ENCODE measurements at regions not wholly inside any gene's neighbourhood (a gene's known extent, or its start where the extent isn't known, plus 50 kb on each side); places are given as distances from the start of the nearest gene placed in this dataset.
"Not testable (repeated sequence)": the region's sequence is repeated elsewhere in the genome, so short reads cannot be mapped to it uniquely, and the experiment has no call there.

GRCh38 chr18:76307293-76307690 lies 187.8 kb downstream of the ZNF516 start:
- no peak for DNase-seq (ENCODE audit: low read depth)

GRCh38 chr18:76306685-76307292 lies 188.3 kb downstream of the ZNF516 start:
- no peak for DNase-seq (ENCODE audit: low read depth)

GRCh38 chr18:76285866-76286265 lies 209.2 kb downstream of the ZNF516 start:
- no peak for DNase-seq (ENCODE audit: low read depth)

- DNase-seq (ENCODE audit: low read depth), result no peak
Measured at GRCh38 chr18:76281565-76281964, 213.5 kb downstream of the ZNF516 start.

GRCh38 chr18:76277801-76278200 lies 217.2 kb downstream of the ZNF516 start:
- DNase-seq (ENCODE audit: low read depth), result no peak

GRCh38 chr18:76275727-76276313 lies 219.2 kb downstream of the ZNF516 start:
- DNase-seq (ENCODE audit: low read depth), result no peak

- no peak for DNase-seq (ENCODE audit: low read depth)
Measured at GRCh38 chr18:76274468-76275289, 220.4 kb downstream of the ZNF516 start.

GRCh38 chr18:76273956-76274355 lies 221.1 kb downstream of the ZNF516 start:
- no peak for DNase-seq (ENCODE audit: low read depth)

GRCh38 chr18:76273036-76273545 lies 222.0 kb downstream of the ZNF516 start:
- no peak for DNase-seq (ENCODE audit: low read depth)

GRCh38 chr18:76267423-76267822 lies 227.6 kb downstream of the ZNF516 start:
- DNase-seq (ENCODE audit: low read depth), result not testable (repeated sequence)

- no peak for DNase-seq (ENCODE audit: low read depth)
Measured at GRCh38 chr18:76266236-76266991, 228.6 kb downstream of the ZNF516 start.

GRCh38 chr18:76265497-76266235 lies 229.4 kb downstream of the ZNF516 start:
- no peak for DNase-seq (ENCODE audit: low read depth)

- DNase-seq (ENCODE audit: low read depth), result no peak
Measured at GRCh38 chr18:76264876-76265250, 230.2 kb downstream of the ZNF516 start.

GRCh38 chr18:76264198-76264875 lies 230.7 kb downstream of the ZNF516 start:
- DNase-seq (ENCODE audit: low read depth), result no peak

- no peak for DNase-seq (ENCODE audit: low read depth)
Measured at GRCh38 chr18:76263046-76264005, 231.7 kb downstream of the ZNF516 start.

- DNase-seq (ENCODE audit: low read depth), result no peak
Measured at GRCh38 chr18:76260941-76261472, 234.0 kb downstream of the ZNF516 start.

GRCh38 chr18:76259711-76260110 lies 235.3 kb downstream of the ZNF516 start:
- no peak for DNase-seq (ENCODE audit: low read depth)

GRCh38 chr18:76259096-76259495 lies 235.9 kb downstream of the ZNF516 start:
- no peak for DNase-seq (ENCODE audit: low read depth)

- no peak for DNase-seq (ENCODE audit: low read depth)
Measured at GRCh38 chr18:76258209-76258608, 236.8 kb downstream of the ZNF516 start.
